ENCODE measurements at regions not wholly inside any gene's neighbourhood (a gene's known extent, or its start where the extent isn't known, plus 50 kb on each side); places are given as distances from the start of the nearest gene placed in this dataset.
"Not testable (repeated sequence)": the region's sequence is repeated elsewhere in the genome, so short reads cannot be mapped to it uniquely, and the experiment has no call there.

- DNase-seq: not testable (repeated sequence)
Measured at GRCh38 chr2:111545723-111546431, 338.1 kb downstream of the ANAPC1 start.

DNA sequence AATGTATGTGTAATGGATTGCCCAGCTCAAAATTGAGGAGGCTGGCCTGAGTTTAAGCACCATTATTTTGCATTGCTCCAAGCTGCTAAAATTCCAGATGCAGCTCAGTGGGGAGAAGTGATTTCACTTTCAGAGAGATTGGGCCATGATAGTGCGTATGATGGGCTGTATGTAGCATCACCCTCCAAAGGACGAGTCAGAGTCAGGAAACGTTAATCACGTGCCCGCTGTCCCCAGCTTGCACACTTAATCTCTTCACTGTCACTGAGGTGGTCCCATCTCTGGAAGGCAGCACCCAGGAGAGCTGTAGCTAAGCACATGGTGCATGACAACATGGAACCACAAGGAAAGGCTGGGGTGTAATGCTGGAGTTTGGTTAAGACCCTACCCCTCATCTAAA lies 337.4 kb downstream of the ANAPC1 start:
- peak; percentile 32 for DNase-seq

- not testable (repeated sequence) for DNase-seq
Measured at GRCh38 chr2:111549174-111549573, 334.8 kb downstream of the ANAPC1 start.

- not testable (repeated sequence) for DNase-seq
Measured at GRCh38 chr2:111551428-111551827, 332.6 kb downstream of the ANAPC1 start.

GRCh38 chr2:111552625-111553024 lies 331.4 kb downstream of the ANAPC1 start:
- not testable (repeated sequence) for DNase-seq

- DNase-seq: not testable (repeated sequence)
Measured at GRCh38 chr2:111559301-111559700, 324.7 kb downstream of the ANAPC1 start.

DNA sequence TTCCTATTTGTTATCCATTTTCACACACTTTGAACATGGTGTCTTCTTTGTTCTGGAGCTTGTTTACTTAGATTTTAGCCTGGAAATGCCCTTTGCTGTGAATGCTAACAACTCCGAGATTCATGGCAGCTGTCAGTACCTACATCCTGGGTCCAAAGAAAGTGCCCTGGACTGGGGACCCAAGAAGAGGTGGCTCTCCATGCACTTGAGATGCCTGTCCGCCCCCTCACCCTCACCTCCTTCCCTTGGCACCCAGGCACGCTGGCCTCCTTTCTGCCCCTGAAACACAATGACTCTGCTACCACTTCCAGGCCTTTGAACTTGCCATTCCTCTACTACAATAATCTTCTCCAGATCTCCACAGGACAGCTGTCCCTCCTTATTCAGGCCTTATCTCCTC lies 324.2 kb downstream of the ANAPC1 start:
- not testable (repeated sequence) for DNase-seq

GRCh38 chr2:111566068-111566467 lies 317.9 kb downstream of the ANAPC1 start:
- DNase-seq: not testable (repeated sequence)

DNA sequence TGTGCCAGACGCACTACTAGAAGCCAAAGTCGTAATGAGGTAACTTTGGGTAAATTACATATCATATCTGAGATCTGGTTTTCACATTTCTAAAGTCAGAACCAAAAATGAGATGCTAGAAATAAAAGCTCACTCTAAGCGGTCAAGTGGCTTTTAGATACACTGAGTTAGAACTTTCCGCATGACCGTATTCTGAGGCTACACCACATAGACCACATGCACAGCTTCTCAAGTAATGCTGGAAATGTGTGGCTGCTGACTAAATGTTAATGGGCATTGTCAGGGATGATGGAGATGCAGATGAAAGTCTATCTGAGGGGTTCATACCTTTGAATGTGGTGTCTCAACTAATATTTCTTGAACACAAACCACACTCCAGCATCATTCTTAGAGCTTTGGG lies 316.8 kb downstream of the ANAPC1 start:
- DNase-seq: not testable (repeated sequence)

GRCh38 chr2:111569356-111570199 lies 314.4 kb downstream of the ANAPC1 start:
- DNase-seq: not testable (repeated sequence)

DNA sequence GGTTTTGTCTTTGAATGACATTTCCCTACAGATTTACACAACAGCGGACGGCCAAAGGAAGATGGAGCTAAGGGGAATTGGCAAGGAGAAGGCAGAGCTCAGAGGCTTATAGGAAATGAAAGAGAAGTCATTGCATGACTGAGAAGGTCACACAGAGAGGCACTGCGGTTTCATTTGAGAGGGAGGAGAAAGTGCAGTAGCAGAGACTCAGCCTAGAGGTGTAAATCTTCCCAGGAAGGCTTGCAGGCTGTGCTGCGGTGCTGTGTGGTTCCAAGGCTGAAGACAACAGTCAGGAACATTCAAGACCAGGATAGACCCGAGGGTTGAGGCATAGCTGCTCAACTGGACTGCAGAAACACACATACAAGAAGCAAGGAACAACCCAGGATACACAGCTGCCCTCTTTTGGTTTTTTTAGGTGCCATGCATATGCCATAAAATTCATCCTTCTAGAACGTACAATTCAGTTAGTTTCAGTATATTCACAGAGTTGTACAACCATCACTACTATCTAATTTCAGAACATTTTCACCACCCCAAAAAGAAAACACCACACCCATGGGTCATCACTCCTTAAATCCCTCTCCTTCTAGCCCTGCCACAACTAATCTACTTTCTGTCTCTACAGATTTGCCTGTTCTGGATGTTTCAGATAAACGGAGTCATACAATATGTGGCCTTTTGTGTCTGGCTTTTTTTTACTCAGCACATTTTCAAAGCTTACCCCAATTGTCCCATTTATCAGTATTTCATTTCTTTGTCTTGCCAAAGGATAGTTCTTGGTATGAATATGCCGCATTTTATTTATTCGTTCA lies 313.5 kb downstream of the ANAPC1 start:
- not testable (repeated sequence) for DNase-seq

- not testable (repeated sequence) for DNase-seq
Measured at GRCh38 chr2:111574803-111575202, 309.2 kb downstream of the ANAPC1 start.

DNA sequence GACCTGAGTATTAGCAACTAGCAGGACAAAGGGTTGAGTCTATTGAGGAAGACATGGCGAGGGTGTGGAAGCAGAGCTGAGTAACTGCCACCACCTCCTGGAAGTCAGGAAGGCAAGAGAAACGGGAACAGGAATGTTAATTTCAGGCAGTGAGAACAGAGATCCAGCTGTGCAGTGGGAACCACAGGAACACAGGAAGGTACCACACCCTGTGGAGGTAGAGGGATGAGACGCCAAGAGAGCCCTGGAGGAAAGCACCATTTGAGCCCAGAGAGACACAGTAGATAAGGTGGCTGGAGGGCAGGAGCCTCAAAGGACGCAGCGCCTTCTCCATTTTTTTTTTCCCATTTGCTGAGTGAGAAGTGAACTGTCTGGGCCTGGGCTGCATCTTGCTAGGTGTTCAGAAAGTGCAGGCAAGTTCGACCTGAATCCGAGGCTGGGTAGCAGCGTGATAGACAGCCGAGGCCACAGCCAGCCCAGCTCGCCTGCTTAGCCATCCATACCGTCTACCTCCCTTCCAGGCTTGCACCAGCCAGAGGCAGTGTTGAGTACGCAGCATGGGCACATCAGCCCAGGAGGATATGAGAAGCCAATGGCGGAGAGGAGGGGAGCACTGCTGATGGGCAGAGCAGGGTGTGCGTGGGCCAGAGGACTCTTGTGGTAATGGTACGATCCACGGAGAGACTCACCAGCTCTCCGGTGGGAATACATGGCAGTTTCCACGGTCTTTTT lies 306.7 kb downstream of the ANAPC1 start:
- not testable (repeated sequence) for DNase-seq

- DNase-seq: not testable (repeated sequence)
Measured at GRCh38 chr2:111579500-111580134, 304.4 kb downstream of the ANAPC1 start.

DNA sequence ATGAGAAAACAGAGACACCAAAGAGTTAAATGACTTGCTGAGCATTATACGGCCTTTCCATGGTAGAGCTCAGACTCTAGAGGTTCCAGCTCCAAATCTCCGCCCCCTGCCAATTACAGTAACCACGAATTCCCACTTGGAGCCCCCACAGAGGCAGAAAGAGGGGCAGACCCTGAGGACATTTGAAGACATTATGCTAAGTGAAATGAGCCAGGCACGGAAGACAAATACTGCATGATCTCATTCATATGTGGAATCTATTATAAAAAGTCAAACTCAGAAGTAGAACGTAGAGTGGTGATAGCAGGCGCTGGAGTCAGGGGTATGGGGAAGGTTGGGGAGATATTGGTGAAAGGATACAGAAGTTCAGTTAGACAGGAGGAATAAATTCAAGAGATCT lies 303.4 kb downstream of the ANAPC1 start:
- not testable (repeated sequence) for DNase-seq

GRCh38 chr2:111582090-111582489 lies 301.9 kb downstream of the ANAPC1 start:
- not testable (repeated sequence) for DNase-seq

- not testable (repeated sequence) for DNase-seq
Measured at GRCh38 chr2:111583480-111583879, 300.5 kb downstream of the ANAPC1 start.

- DNase-seq: not testable (repeated sequence)
Measured at GRCh38 chr2:111584540-111584939, 299.5 kb downstream of the ANAPC1 start.

DNA sequence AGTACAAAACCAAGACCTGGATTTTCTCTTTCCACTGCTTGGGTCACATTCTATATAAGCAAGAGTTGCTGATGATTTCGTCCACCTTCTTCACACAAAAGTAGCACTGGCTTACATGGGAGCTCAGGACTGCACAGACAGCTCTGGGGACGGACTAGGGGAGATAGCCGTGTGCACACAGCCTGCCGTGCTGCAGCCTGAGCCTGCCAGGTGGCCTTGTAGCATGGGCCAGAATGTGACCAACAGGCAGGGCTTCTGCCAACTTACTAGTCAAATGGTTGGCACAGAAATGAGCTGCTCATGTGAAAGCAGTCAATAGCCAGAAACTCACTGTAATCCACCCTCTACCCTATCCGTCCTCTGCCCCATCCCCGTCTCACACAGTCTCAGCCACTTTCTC lies 299.0 kb downstream of the ANAPC1 start:
- not testable (repeated sequence) for DNase-seq

DNA sequence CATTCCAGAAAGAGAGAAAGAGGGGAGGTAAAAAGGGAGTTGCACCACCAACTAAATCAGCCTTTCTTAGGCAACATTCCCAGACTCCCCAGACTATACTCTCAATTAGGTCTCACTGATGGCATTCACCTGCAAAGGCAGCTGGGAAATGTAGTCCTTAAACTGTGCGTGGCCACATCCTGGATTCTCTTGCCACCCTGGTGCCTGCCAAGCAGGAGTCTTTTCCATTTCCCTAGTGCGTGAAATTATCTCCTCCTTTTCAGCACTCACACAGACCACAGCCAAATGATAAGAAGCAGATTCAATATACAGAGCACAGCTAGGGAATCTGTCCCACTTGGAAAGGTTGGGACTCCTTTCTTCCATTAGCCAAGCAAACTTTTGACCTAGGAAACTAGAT lies 298.0 kb downstream of the ANAPC1 start:
- DNase-seq: not testable (repeated sequence)

DNA sequence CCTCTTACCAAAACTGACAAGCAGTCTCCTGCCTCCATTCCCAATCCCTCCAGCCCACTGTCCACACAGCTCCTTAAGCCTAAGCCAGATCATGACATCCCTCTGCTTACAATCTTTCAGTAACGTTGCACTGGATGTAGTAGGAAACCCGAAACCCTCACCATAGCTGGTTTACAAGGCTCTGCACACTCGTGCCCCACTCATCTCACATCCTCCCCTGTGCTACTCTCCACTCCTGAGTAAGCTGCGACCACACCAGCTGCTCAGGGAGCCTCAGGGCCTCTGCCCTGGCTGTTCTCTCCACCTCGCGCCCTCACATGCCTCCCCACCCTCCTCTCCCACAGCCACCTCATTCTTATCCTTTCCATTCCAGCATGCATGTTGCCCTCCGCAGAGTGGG lies 288.9 kb downstream of the ANAPC1 start:
- not testable (repeated sequence) for DNase-seq

All from activated CD4-positive, alpha-beta T cell treated with anti-CD3 and anti-CD28 coated beads for 48 hours (primary cell).